ENCODE measurements at regions not wholly inside any gene's neighbourhood (a gene's known extent, or its start where the extent isn't known, plus 50 kb on each side); places are given as distances from the start of the nearest gene placed in this dataset.
"Not testable (repeated sequence)": the region's sequence is repeated elsewhere in the genome, so short reads cannot be mapped to it uniquely, and the experiment has no call there.

GRCh38 chr7:39825401-39825980 is 124.6 kb upstream of the CDK13 start:
- no peak for DNase-seq (ENCODE audit: low read depth)

DNA sequence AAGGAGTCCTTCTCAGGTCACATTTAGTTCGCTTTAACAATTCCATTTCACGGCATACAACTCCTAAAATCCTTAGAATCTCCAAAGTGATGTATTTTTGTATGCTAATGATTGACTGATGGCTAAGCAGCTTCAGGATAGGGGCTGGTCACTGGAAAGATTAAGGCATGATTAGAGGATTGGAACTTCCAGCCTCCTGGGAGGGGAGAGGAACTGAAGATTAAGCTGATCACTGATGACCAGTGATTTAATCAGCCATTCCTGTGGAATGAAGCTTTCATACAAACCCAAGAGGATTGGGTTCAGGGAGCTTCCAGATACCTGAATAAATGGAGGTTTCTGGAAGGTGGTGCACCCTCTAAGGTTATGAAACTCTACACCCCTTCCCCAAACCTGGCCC is 123.9 kb upstream of the CDK13 start:
- no peak for DNase-seq (ENCODE audit: low read depth)

DNA sequence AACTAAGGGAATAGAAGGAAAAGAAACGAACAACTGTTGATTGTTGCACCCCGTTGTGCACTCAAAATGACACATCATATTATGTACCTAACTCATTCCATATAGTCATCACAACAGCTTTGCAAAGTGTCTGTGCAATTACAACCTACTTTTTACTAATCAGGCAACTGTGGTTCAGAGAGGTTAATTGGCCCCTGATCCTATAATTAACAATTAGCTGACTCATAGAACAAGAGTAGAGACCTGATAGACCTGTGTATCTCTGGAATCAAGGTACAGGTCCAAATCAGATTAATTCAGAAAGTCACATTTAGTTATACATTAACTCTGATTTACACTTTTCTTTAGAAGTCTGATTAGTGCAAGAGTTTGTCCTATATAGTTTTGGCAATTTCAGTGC is 122.5 kb upstream of the CDK13 start:
- DNase-seq (ENCODE audit: low read depth), result no peak

DNA sequence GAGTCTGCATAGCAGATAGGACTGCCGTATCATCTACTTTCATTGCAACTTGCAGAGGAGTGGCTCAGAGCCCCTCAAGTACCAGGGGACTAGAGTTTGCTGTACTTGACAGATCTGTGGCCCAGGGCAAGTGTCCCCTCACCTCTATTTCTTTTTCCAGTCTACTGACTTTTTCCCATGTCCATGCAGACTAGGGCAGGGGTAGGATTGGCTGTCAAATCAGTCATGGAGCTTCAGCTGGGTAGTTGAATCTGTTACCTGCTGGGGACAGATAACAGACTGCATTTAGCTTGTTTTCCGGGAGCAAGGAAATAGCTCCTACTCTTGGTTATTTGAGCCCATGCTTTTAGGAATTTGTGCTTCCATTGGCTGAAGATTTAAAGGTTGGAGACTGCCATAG is 121.0 kb upstream of the CDK13 start:
- no peak for DNase-seq (ENCODE audit: low read depth)

- DNase-seq (ENCODE audit: low read depth), result no peak
These were observed 117.5 kb upstream of the CDK13 start for GRCh38 chr7:39832519-39833085.

- DNase-seq (ENCODE audit: low read depth), result not testable (repeated sequence)
These were observed 116.8 kb upstream of the CDK13 start for GRCh38 chr7:39833180-39833799.

GRCh38 chr7:39833865-39834634 is 116.0 kb upstream of the CDK13 start:
- DNase-seq (ENCODE audit: low read depth), result not testable (repeated sequence)

DNA sequence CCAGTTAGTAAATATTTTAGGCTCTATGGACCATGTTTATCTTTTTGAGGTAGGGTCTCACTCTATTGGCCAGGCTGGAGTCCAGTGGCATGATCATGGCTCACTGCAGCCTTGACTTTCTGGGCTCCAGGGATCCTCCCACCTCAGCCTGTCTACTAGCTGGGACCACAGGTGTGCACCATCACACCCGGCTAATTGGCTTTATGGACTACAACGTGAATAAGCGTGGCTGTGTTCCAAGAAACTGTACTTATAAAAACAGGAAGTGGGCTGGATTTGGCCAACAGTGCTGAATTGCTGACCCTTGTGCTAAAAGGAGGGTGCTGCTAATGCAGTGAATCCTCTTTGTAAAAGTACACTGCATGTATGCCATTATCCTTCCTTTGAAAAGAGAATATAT is 111.7 kb upstream of the CDK13 start:
- no peak for DNase-seq (ENCODE audit: low read depth)

- DNase-seq (ENCODE audit: low read depth), result no peak
These were observed 105.0 kb upstream of the CDK13 start for GRCh38 chr7:39845006-39845405.

DNA sequence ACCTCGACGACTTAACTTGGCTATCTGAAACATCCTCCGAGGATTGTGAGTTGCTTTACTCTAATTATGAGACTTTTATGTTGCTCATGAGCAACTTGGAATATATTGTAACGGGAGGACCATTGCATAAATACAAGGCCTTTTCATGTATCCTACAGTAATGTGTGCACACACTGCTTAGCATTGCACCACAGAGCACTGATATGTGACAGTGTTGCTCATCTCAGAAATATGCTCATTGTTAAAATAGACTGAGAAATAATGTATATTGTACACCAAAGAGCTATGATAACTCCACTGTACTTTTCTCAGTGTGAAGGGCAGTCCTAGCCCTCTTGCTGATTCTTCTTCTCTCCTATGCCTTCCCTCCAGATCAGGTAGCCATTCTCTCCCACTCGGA is 102.8 kb upstream of the CDK13 start:
- no peak for DNase-seq (ENCODE audit: low read depth)

DNA sequence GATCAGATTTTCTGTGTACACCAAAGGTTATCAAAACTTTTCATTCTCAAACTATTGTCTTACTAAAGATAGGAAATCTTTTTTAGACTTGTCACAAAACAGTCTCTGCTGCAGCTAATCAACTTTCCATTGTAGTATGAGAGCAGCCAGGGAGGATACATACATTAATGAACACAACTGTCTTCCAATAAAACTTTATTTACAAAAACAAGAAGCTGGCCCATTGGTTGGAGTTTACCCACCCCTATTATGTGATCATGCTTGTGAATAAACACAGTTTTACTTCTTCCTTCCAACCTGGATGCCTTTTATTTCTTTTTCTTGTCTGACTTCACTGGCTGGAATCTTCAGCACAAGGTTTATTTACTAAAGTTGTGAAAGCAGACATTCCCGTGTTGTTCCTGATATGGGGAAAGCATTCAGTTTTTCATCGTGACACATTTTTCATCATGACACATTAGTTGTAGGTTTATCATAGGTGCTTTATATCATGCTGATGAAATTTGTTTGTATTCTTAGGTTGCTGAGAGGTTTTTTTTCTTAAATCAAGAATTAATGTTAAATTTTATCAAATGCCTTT is 98.5 kb upstream of the CDK13 start:
- no peak for DNase-seq (ENCODE audit: low read depth)

DNA sequence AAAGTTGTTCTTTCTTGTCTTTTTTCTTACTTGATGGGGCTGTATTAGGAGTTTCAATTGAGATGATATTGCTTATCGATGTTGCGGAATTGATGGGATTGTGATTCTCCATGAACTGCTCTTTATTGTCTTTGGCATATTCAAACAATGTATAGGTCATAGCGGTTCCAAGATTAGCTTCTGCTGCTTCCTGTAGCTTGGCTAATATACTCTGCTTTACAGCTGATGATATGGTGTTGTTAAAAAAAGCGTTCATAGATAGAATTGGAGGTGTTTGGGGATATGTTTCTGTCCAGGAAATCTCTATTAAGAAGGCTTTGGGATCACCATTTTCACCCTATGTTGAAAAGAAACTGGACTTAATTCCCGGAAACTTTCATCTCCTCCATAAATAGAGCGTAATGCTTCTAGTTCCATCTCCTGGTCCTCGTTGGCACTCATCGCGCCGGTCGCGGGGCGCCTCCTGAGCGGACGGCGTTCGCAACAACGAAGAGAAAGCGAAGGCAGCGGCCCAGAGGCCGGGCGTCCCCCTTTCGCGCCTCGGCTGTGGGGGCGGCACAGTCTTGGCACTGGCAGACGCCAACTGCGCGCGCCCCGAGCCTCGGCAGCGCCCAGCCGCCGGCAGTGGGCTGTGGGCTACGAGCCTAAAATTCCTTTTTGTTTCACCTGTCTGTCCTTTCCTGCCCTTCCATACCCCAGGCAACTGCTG is 95.3 kb upstream of the CDK13 start:
- DNase-seq (ENCODE audit: low read depth), result not testable (repeated sequence)

GRCh38 chr7:39855325-39855674 is 94.8 kb upstream of the CDK13 start:
- no peak for DNase-seq (ENCODE audit: low read depth)

- DNase-seq (ENCODE audit: low read depth), result not testable (repeated sequence)
These were observed 86.3 kb upstream of the CDK13 start for GRCh38 chr7:39863675-39864322.

- not testable (repeated sequence) for DNase-seq (ENCODE audit: low read depth)
These were observed 80.1 kb upstream of the CDK13 start for GRCh38 chr7:39869888-39870522.

GRCh38 chr7:39871610-39872009 is 78.4 kb upstream of the CDK13 start:
- DNase-seq (ENCODE audit: low read depth), result not testable (repeated sequence)

DNA sequence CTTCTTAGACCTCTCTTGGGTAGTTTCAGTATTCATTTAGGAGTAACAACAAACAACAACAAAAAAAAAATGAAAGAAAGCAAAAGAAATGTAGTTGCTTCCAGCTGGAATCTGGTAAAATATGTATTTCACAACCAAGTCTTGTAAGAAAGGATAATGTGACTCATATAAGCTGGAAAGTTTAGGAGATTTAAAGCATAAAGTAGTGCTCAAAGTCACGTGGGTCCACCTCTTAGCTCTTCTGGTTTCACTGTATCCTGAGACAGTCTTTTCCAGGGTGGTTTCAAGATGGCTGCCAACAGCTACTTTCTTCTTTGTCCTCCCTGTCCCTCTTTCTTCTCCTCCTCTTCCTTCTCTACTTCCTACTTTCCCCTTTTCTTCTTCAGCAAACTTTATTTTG is 69.5 kb upstream of the CDK13 start:
- peak; percentile 12 for DNase-seq (ENCODE audit: low read depth)

GRCh38 chr7:39882148-39882784 is 67.8 kb upstream of the CDK13 start:
- no peak for DNase-seq (ENCODE audit: low read depth)

GRCh38 chr7:39883812-39884390 is 66.2 kb upstream of the CDK13 start:
- DNase-seq (ENCODE audit: low read depth), result no peak

GRCh38 chr7:39888171-39888853 is 61.7 kb upstream of the CDK13 start:
- DNase-seq (ENCODE audit: low read depth), result no peak
